NCI-H748 (cell line): ENCODE measurements at regions not wholly inside any gene's neighbourhood (a gene's known extent, or its start where the extent isn't known, plus 50 kb on each side); places are given as distances from the start of the nearest gene placed in this dataset.
"Not testable (repeated sequence)": the region's sequence is repeated elsewhere in the genome, so short reads cannot be mapped to it uniquely, and the experiment has no call there.

Experiments used
- DNase-seq: peaks from one replicate; lab custom pipeline; 2025; ENCODE audit not compliant: unreplicated experiment; lab: John Stamatoyannopoulos, UW

DNA sequence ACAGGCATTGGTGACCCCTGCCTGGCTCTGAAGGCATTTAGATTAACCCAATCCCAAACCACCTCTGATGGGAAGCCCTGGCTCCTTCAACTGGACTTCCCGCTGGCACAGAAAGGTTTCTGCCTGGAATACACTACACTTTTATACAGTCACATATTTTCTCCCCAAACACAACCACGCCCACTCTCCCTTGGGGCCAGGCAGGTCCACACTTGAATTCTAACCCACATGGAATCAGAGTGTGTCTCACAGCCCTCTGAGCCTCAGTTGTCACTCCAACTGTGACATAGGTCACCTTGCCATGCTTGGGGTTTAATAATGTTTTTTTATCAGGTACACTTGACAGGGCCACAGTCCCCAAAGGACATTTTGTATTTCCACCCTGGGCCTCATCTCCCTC, 368.6 kb downstream of the BCL11B start:
- DNase-seq, result no peak

DNA sequence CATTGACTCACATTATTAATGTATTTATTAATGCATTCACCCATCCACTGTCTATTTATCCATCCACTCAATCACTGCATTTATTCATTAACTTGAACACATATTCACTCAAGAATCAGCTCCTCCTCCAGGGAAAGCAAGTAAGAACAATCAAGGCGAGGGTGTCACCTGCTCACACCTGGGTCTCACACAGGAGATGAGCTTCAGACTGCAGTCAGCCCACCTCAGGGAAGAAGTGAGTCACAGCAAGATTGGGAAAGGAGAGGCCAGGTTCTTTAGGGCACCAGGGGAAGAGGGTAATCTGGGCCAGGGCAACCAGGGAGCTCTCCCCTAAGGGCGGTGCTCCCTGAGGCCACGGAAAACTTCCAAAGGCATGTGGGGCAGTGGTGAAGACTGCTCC, 367.3 kb downstream of the BCL11B start:
- no peak for DNase-seq

DNA sequence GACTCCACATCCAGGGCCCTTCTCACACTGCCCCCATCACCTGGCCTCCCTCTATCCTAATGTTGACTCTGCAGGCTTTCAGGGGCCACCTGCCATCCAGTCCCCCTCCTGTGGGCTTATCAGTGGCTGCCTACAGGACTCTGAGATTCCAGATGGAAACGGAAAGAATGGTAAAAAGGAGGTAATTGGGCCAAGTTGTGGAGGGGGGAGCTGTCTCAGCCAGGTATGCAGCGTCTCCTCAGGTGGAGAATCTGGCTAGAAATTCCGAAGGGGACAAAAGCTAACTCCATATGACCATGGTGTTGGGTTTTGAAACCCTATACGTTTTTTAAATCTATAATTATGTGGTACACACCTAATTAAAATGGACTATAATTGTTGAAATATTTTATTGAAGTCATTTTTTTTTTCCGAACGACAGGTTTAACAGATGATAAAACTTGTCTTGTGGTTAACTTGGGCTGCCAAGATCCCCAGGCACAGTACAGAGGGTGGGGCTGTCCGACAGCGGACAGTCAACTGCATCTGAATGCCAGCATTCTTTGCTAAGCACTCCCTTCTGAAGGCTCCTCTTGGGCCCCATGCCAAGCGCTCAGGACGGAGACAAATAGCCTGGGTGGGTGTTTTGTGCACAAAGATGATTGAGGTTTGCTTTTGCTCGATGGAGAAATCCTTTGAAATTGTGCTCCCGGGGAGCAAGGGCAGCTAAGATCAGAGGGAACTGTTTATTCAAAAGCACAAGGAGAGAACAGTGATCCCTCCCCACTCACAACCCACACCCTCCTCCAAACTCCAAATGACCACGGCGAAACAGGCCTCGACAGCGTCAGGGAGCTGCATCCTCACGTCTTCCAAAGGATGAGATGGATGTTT, 365.6 kb downstream of the BCL11B start:
- DNase-seq, result peak; percentile 86

- no peak for DNase-seq
Measured at GRCh38 chr14:98907271-98907670, 364.7 kb downstream of the BCL11B start.

DNA sequence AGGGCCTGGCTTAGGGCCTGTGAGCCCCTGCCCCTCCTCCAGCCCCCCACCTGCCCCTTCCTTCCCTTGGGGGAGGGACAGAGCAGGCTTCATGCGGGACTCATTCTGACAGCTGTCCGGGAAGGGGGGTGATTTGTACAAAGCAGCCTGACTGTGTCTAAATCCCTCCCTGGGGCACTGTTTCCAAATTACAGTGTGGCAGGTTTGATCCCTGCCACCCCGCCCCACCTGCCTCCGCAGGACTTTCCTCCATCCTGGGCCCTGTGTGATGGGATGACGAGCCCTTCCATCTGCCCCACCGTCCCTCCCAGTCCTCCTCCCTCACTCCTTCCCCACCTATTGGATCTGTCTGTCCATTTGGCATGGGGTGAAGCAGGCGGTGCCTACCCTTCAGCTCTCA, 363.9 kb downstream of the BCL11B start:
- no peak for DNase-seq

- peak; percentile 31 for DNase-seq
Measured at GRCh38 chr14:98909251-98909944, 362.6 kb downstream of the BCL11B start.

DNA sequence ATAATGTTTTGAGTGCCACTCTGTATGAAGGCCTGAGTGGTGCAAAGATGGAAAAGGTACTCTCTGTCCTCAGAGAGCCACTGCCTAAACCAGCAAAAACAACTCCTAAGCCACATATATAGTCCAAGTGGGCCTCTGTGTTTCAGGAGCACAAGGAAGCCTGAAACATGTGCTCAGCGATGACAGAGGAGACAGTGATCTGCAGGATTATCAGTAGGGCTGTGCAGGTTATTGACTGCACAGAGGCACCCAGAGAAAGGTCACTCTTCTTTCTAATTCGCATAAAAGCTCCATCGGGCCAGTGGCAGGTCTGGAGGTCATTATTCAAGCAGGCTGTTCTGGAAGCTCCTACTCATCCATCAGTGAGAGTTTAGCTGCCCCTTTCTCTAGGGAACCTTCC, 361.9 kb downstream of the BCL11B start:
- DNase-seq, result no peak

- DNase-seq, result no peak
Measured at GRCh38 chr14:98912655-98913054, 359.3 kb downstream of the BCL11B start.

- no peak for DNase-seq
Measured at GRCh38 chr14:98913967-98914650, 357.9 kb downstream of the BCL11B start.

DNA sequence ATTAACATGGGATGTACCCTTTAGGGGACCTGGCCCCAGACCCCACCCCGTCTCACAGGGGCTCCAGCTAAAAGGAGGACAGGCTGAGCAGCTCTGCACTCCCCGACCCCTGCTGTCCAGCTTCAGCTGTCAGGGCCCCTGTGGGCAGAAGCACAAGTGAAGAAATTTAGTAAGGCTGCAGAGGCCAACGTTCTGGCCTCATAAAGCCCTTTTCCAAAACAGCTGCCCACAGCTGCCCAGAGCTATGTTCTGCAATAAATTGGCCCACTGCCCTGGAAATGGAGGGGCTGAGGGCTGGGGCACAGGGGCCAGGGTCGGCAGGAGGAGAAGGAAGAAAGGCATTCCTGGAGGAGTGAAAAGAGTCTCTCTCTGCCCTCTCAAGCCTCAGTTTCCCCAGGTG, 357.1 kb downstream of the BCL11B start:
- no peak for DNase-seq

DNA sequence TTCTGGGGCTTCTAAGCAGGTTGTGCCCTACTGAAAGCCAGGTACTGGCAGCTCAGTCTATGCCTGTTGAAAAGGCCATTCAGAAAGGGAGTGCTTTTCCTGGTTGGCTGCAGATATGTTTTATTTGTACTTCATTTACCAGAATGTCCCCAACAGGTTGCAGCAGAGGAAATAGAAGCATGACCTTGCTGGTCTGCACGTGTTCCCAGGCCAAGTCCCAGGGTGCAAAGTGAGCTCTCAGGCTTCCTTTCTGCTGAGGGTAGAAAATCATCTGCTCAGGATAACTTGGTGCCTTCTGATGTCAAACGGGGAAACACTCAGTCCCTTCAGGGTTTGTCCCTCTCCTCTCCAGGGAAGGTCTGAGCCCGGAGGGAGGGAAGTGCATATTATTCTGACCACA, 356.4 kb downstream of the BCL11B start:
- no peak for DNase-seq

DNA sequence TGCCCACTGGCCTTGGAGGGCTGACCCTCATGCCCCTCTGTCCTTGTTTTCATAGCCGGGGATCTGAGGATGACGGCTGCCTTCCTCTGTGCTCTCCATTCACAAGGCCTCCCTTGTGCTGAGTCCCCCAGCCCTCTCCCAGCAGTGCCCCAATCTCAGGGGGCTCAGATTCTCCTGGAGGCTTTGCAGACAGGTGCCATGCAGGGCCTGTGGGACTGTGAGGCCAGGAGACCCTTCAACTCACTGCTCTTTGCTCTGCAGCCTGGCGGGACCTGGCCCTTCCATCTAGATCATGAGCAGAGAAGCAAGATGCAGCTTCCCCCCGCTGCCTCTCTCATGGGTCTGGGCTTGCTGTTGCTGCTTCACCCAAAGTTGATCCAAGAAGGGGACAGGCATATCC, 356.0 kb downstream of the BCL11B start:
- DNase-seq, result no peak

DNA sequence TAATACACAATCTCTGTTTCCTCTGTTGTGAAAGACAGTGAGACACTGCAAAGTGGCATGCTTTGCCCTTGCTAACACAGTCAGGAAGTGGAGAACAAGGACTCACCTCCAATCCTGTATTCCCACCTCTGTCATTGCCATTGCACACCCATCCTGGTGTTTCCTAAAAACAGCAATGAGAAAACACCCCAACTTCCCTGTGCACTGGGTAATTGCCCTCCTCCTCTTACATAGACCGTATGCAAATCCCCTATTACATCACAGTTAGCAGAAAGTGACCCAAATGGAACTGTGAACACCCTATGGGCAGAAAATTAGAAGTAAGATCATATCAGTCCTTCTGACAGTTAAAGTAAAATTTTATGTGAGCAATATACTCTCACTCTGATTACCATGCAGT, 355.5 kb downstream of the BCL11B start:
- DNase-seq, result no peak

DNA sequence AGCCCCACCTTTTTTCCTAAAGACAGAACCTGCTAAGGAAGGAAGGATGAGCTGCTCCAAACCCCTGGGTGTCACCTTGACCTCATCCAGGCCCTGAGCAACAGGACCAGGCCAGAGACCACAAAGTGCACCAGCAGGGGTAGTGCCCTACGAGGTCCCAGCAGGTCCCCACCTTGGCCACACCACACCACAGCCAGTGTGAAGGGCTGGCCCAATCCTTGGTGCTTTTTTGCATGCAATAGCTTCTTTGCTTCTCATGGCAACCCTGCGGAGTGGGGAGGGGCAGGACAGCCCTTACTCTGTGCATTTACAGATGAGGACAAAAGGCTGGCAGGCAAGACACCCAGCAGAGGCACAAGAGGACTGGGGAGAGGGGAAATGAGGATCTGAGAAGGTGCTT, 352.6 kb downstream of the BCL11B start:
- DNase-seq, result no peak

GRCh38 chr14:98921306-98921705, 350.7 kb downstream of the BCL11B start:
- not testable (repeated sequence) for DNase-seq

- DNase-seq, result no peak
Measured at GRCh38 chr14:98923596-98923995, 348.4 kb downstream of the BCL11B start.

GRCh38 chr14:98924046-98924445, 348.0 kb downstream of the BCL11B start:
- no peak for DNase-seq

- DNase-seq, result no peak
Measured at GRCh38 chr14:98925354-98926040, 346.5 kb downstream of the BCL11B start.

DNA sequence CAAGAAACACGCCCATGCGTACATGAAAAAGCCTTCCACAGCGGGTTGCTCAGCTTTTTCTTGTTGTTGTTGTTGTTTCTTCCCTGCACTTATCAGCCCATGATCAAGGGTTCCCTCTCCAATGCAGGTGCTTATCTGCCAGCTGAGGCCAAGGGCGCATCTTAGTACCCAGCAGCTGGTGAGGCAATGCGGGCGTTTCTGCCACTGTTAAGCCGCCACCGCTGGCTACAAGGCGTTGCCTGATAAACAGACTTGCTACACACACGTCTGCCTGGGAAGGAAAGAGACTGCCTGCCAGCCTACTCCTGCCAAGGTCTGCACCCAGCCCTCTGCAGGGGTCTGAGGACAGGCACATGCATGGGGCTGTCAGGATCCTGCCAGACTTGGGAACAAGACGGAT, 345.9 kb downstream of the BCL11B start:
- DNase-seq, result peak; percentile 34

GRCh38 chr14:98926801-98927200, 345.2 kb downstream of the BCL11B start:
- no peak for DNase-seq

- DNase-seq, result no peak
Measured at GRCh38 chr14:98927986-98928385, 344.0 kb downstream of the BCL11B start.
